Esophagus squamous epithelium (tissue), 4 donors: ENCODE measurements at regions not wholly inside any gene's neighbourhood (a gene's known extent, or its start where the extent isn't known, plus 50 kb on each side); places are given as distances from the start of the nearest gene placed in this dataset.

Experiments used
- CTCF ChIP-seq, 6 experiments: fragments of 450-650 bp in 4 of 6; fragments of 200-600 bp in 2 of 6; sonication (generic) in 2 of 6; IDR thresholded peaks; one replicate each; pipeline ENCODE4 v1.5.1; 2016 to 2019; ENCODE audit warnings: antibody characterized with exemption in 6 of 6, mild to moderate bottlenecking in 4 of 6, moderate library complexity in 4 of 6
- POLR2A ChIP-seq, 4 donors: fragments of 450-650 bp; IDR thresholded peaks; one replicate each; pipeline ENCODE4 v1.6.1; 2017; ENCODE audit warnings: antibody characterized with exemption in 4 of 4, mild to moderate bottlenecking in 4 of 4, moderate library complexity in 3 of 4

- TF ChIP-seq CTCF (IDR thresholded peaks at IDR 0.05), result no peak
- no peak for TF ChIP-seq POLR2A (IDR thresholded peaks at IDR 0.05)
Observed at GRCh38 chr5:2683720-2684119, 67.8 kb downstream of the IRX2 start.
